Hepatocyte (in vitro differentiated cells): ENCODE measurements at regions not wholly inside any gene's neighbourhood (a gene's known extent, or its start where the extent isn't known, plus 50 kb on each side); places are given as distances from the start of the nearest gene placed in this dataset.

Experiments used
- CTCF ChIP-seq: fragments of 200-600 bp; sonication (generic); IDR thresholded peaks from 2 replicates; pipeline ENCODE4 v1.5.1; 2016; ENCODE audit warnings: antibody characterized with exemption, mild to moderate bottlenecking; ENCODE audit not compliant: poor library complexity
- EZH2 ChIP-seq: fragments of 200-600 bp; sonication (generic); IDR thresholded peaks from 2 replicates; pipeline ENCODE4 v1.6.1; 2016; ENCODE audit warnings: antibody characterized with exemption, mild to moderate bottlenecking, borderline replicate concordance
- EZH2phosphoT487 ChIP-seq: fragments of 200-600 bp; sonication (generic); IDR thresholded peaks from one replicate; pipeline ENCODE4 v1.6.1; 2018; ENCODE audit warnings: antibody characterized with exemption, mild to moderate bottlenecking, low read depth, moderate library complexity; ENCODE audit not compliant: unreplicated experiment, severe bottlenecking

DNA sequence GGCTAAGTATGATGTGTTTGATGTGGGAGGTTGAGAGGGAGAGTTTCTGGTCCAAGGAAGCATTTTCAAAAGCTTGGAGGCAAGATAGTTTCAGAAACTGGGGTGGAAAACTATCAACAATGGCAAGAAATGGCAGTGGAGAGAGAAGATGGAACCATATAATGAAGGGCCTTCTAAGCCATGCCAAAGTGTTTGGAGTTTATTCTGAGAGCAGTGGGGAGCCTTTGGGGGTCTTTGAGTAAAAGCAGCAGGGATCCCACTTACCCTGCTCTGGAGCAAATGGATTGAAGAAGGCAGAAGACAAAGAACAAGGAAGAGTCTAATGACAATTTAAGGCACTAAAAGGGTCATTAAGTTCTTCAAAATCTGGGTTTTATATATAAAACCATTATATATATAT, 538.9 kb downstream of the UTRN start:
- TF ChIP-seq CTCF (no peak), EZH2 (no peak), EZH2phosphoT487 (no peak)
